GM12878 (cell line): ENCODE measurements at regions not wholly inside any gene's neighbourhood (a gene's known extent, or its start where the extent isn't known, plus 50 kb on each side); places are given as distances from the start of the nearest gene placed in this dataset.

Source experiments
- ATAC-seq: fragments of 200-7000 bp; cut with Tn5 transposase; 3 replicates; pipeline ENCODE4 v1.9.1; 2020; ENCODE audit warnings: mild to moderate bottlenecking, moderate library complexity
- BruUV-seq: library from RNA; stranded (reverse); fragments of 400-500 nt; replicated peaks from 2 replicates; lab custom pipeline; 2021; lab: Mats Ljungman, UMichigan
- CTCF ChIA-PET: fragments of 300-600 bp; sonication (Branson Sonifier 250); formaldehyde crosslinking; extraction: SDS; loops from one replicate; lab custom pipeline; 2021; ENCODE audit warnings: inconsistent platforms; lab: Yijun Ruan, JAX
- POLR2A ChIA-PET: fragments of 350-600 bp; formaldehyde crosslinking; extraction: SDS; loops from one replicate; lab custom pipeline; 2021; ENCODE audit warnings: inconsistent platforms; lab: Charles Lee
- RAD21 ChIA-PET: fragments of 300-600 bp; sonication (Branson Sonifier 250); formaldehyde crosslinking; loops from one replicate; lab custom pipeline; 2023; ENCODE audit warnings: antibody characterized with exemption; ENCODE audit not compliant: unreplicated experiment; lab: Charles Lee
- SMC1A ChIA-PET: fragments of 300-600 bp; sonication (Branson Sonifier 250); formaldehyde crosslinking; loops from one replicate; lab custom pipeline; 2023; ENCODE audit not compliant: unreplicated experiment, uncharacterized antibody; lab: Charles Lee
- DNase-seq: peaks from one replicate; pipeline ENCODE4 v3.0.0-alpha.2; 2011; ENCODE audit warnings: low read depth, low spot score
- FAIRE-seq: peaks from 3 replicates; lab custom pipeline; 2011; peaks lifted over from hg19 to GRCh38; lab: Jason Lieb, UNC
- H2AFZ ChIP-seq: 2 replicates; pipeline ENCODE4 v1.6.0; 2011; ENCODE audit warnings: low read depth, low read length, control low read depth; ENCODE audit not compliant: control insufficient read depth
- H3K27ac ChIP-seq: 2 replicates; pipeline ENCODE4 v1.5.1; 2011; ENCODE audit warnings: control low read depth; ENCODE audit not compliant: control insufficient read depth, insufficient read depth
- H3K27me3 ChIP-seq, 2 experiments: replicated peaks in 1 of 2; 2 replicates each; pipeline versions ENCODE4 v1.6.0 to v1.6.1; 2011; ENCODE audit warnings: low read length in 1 of 2; ENCODE audit not compliant: control insufficient read depth in 2 of 2, insufficient read depth in 2 of 2
- H3K36me3 ChIP-seq, 2 experiments: 2 replicates each; pipeline ENCODE4 v1.5.1; 2011; ENCODE audit warnings: low read length in 1 of 2; ENCODE audit not compliant: control insufficient read depth in 2 of 2, insufficient read depth in 2 of 2
- H3K4me1 ChIP-seq: 2 replicates; pipeline ENCODE4 v1.6.1; 2011; ENCODE audit warnings: mild to moderate bottlenecking, low read length, moderate library complexity, mixed read lengths; ENCODE audit not compliant: control insufficient read depth, insufficient read depth
- H3K4me2 ChIP-seq: 2 replicates; pipeline ENCODE4 v1.6.0; 2011; ENCODE audit warnings: control low read depth; ENCODE audit not compliant: control insufficient read depth, insufficient read depth
- H3K4me3 ChIP-seq: fragments of 200-600 bp; sonication (generic); 2 replicates; pipeline ENCODE4 v1.5.1; 2016
- H3K79me2 ChIP-seq: 2 replicates; pipeline ENCODE4 v1.6.0; 2011; ENCODE audit warnings: low read length; ENCODE audit not compliant: control insufficient read depth, insufficient read depth
- H3K9ac ChIP-seq: 2 replicates; pipeline ENCODE4 v1.8.0; 2011; ENCODE audit warnings: low read length, control low read depth, mixed read lengths; ENCODE audit not compliant: control insufficient read depth, insufficient read depth
- H3K9me3 ChIP-seq: replicated peaks from 3 replicates; pipeline ENCODE4 v1.5.1; 2011; ENCODE audit warnings: mild to moderate bottlenecking, low read length; ENCODE audit not compliant: control insufficient read depth, insufficient read depth
- H4K20me1 ChIP-seq: 2 replicates; pipeline ENCODE4 v1.6.0; 2011; ENCODE audit not compliant: control insufficient read depth, insufficient read depth
- CREM ChIP-seq: IDR thresholded peaks from 2 replicates; pipeline ENCODE4 v1.6.1; 2014; ENCODE audit warnings: antibody characterized with exemption, low read depth
- DPF2 ChIP-seq: fragments of 450-650 bp; IDR thresholded peaks from 2 replicates; pipeline ENCODE4 v1.6.1; 2017; ENCODE audit warnings: mild to moderate bottlenecking
- E2F4 ChIP-seq: IDR thresholded peaks from 2 replicates; pipeline ENCODE4 v1.6.1; 2012; ENCODE audit warnings: low read depth, low read length, improper control_type of control experiment
- FOXM1 ChIP-seq: IDR thresholded peaks from 2 replicates; pipeline ENCODE4 v1.6.1; 2012; ENCODE audit warnings: low read depth, mild to moderate bottlenecking, inconsistent platforms, low read length, moderate library complexity
- GABPA ChIP-seq: IDR thresholded peaks from 2 replicates; pipeline ENCODE4 v1.6.1; 2014; ENCODE audit warnings: antibody characterized with exemption, low read depth, mild to moderate bottlenecking, inconsistent platforms
- HDAC6 ChIP-seq: fragments of 200-600 bp; sonication (generic); IDR thresholded peaks from one replicate; pipeline ENCODE4 v1.8.0; 2017; ENCODE audit warnings: antibody characterized with exemption; ENCODE audit not compliant: unreplicated experiment
- LARP7 ChIP-seq: fragments of 450-650 bp; IDR thresholded peaks from 2 replicates; pipeline ENCODE4 v1.6.1; 2017; ENCODE audit warnings: mild to moderate bottlenecking
- MYC ChIP-seq: IDR thresholded peaks from 2 replicates; pipeline ENCODE4 v1.6.1; 2011; ENCODE audit warnings: mild to moderate bottlenecking, low read length, moderate library complexity, inconsistent platforms; ENCODE audit not compliant: insufficient read depth, insufficient replicate concordance, insufficient read length, severe bottlenecking
- NFYB ChIP-seq: IDR thresholded peaks from 2 replicates; pipeline ENCODE4 v1.6.1; 2011; ENCODE audit warnings: low read depth, mild to moderate bottlenecking, low read length, improper control_type of control experiment, moderate library complexity; ENCODE audit not compliant: insufficient read depth
- NKRF ChIP-seq: fragments of 450-650 bp; conservative IDR thresholded peaks from 2 replicates; pipeline ENCODE4 v1.6.1; 2017; ENCODE audit warnings: mild to moderate bottlenecking, moderate library complexity
- RCOR1 ChIP-seq: conservative IDR thresholded peaks from 2 replicates; pipeline ENCODE4 v1.6.1; 2012; ENCODE audit warnings: low read depth, low read length, improper control_type of control experiment
- SMAD5 ChIP-seq: IDR thresholded peaks from 2 replicates; pipeline ENCODE4 v1.6.1; 2016; ENCODE audit warnings: antibody characterized with exemption, low read depth
- SPI1 ChIP-seq: IDR thresholded peaks from 2 replicates; pipeline ENCODE4 v1.6.1; 2011; ENCODE audit warnings: low read depth, mild to moderate bottlenecking, low read length, moderate library complexity, borderline replicate concordance; ENCODE audit not compliant: insufficient read depth
- STAT3 ChIP-seq: IDR thresholded peaks from 2 replicates; pipeline ENCODE4 v1.6.1; 2011; ENCODE audit warnings: low read depth, low read length, improper control_type of control experiment
- TBL1XR1 ChIP-seq: IDR thresholded peaks from 2 replicates; pipeline ENCODE4 v1.6.1; 2012; ENCODE audit warnings: low read depth, low read length, improper control_type of control experiment
- TCF3 ChIP-seq: IDR thresholded peaks from 2 replicates; pipeline ENCODE4 v1.6.1; 2012; ENCODE audit warnings: low read depth, mild to moderate bottlenecking, low read length, borderline replicate concordance; ENCODE audit not compliant: insufficient read depth
- WGBS: methylation state at CpG from one replicate; pipeline ENCODE4 v1.1.6; 2016; ENCODE audit warnings: low lambda C conversion rate; ENCODE audit not compliant: insufficient replicate concordance, insufficient coverage; ENCODE audit errors: missing lambda C conversion rate; 5-methylcytosine and 5-hydroxymethylcytosine counted together
- in situ Hi-C: fragments of 300-500 bp; cut with MboI; formaldehyde crosslinking; loops from 9 replicates; pipeline ENCODE4 v1.14.3; 2018; ENCODE audit warnings: mixed read lengths
- intact Hi-C: fragments of 100-400 bp; cut with micrococcal nuclease; formaldehyde crosslinking; loops from one replicate; pipeline ENCODE4 v1.14.2; 2022; ENCODE audit not compliant: unreplicated experiment
- TF ChIP-seq, protein P1 (sequence below): IDR thresholded peaks from 2 replicates; pipeline ENCODE4 v1.6.1; 2011; ENCODE audit warnings: low read depth, low read length, improper control_type of control experiment, borderline replicate concordance
- TF ChIP-seq, protein P2 (sequence below): fragments of 450-650 bp; IDR thresholded peaks from 2 replicates; pipeline ENCODE4 v1.6.1; 2016; ENCODE audit warnings: mild to moderate bottlenecking

GRCh38 chr10:52379287-52379686 is 65.2 kb downstream of the DKK1 start (continued):
- TF ChIP-seq CREM (no peak), GABPA (no peak)

- no peak overlapping the region for H3K4me3 ChIP-seq
- H4K20me1 ChIP-seq = no peaks in the 10 kb centered on the region
- no peak overlapping the region for H3K27ac ChIP-seq
- intact Hi-C loops = no loop called here
- ChIA-PET SMC1A (interaction anchor here (0.6 kb wide), 1 partner anchor 121 kb away, joined by 3 read pairs; no protein-coding TSS in a partner anchor), CTCF (no interaction called here), POLR2A (no interaction called here), RAD21 (no interaction called here)
- no TSS peak for BruUV-seq
- ATAC-seq (no peak), DNase-seq (no peak), FAIRE-seq (no peak)
- H3K27me3 ChIP-seq = no peaks in the 10 kb centered on the region
- no peaks in the 10 kb centered on the region for H3K4me1 ChIP-seq
- TF ChIP-seq MYC = no peak
- no peak for TF ChIP-seq NFYB
- no peak for TF ChIP-seq FOXM1
- no peak for TF ChIP-seq TBL1XR1
- TF ChIP-seq GABPA = no peak
- TF ChIP-seq DPF2 = no peak
- no peak for TF ChIP-seq SPI1
- no peak for TF ChIP-seq LARP7
- TF ChIP-seq RCOR1 = no peak
- no peak for TF ChIP-seq E2F4
- TF ChIP-seq, protein P1, sequence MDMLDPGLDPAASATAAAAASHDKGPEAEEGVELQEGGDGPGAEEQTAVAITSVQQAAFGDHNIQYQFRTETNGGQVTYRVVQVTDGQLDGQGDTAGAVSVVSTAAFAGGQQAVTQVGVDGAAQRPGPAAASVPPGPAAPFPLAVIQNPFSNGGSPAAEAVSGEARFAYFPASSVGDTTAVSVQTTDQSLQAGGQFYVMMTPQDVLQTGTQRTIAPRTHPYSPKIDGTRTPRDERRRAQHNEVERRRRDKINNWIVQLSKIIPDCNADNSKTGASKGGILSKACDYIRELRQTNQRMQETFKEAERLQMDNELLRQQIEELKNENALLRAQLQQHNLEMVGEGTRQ = no peak
- TF ChIP-seq NKRF = no peak
- no peak for TF ChIP-seq SMAD5
- no peak for TF ChIP-seq HDAC6
- no peak for TF ChIP-seq STAT3
- no peak for TF ChIP-seq TCF3
- TF ChIP-seq, protein P2, sequence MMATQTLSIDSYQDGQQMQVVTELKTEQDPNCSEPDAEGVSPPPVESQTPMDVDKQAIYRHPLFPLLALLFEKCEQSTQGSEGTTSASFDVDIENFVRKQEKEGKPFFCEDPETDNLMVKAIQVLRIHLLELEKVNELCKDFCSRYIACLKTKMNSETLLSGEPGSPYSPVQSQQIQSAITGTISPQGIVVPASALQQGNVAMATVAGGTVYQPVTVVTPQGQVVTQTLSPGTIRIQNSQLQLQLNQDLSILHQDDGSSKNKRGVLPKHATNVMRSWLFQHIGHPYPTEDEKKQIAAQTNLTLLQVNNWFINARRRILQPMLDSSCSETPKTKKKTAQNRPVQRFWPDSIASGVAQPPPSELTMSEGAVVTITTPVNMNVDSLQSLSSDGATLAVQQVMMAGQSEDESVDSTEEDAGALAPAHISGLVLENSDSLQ = no peak
- no peaks in the 10 kb centered on the region for H3K36me3 ChIP-seq
- no peaks in the 10 kb centered on the region for H3K9me3 ChIP-seq
- no peaks in the 10 kb centered on the region for H3K79me2 ChIP-seq
- WGBS = 0% methylated on average over 1 of the region's 1 CpG
- no peak overlapping the region for H3K4me2 ChIP-seq
- in situ Hi-C loops = no loop called here
- H3K9ac ChIP-seq = no peak overlapping the region
- no peak overlapping the region for H2AFZ ChIP-seq
Observed at GRCh38 chr10:52383088-52383487, 69.0 kb downstream of the DKK1 start.
